Body of pancreas (tissue), 4 donors: ENCODE measurements at regions not wholly inside any gene's neighbourhood (a gene's known extent, or its start where the extent isn't known, plus 50 kb on each side); places are given as distances from the start of the nearest gene placed in this dataset.
A peak's percentile ranks its signal among the peaks of the same experiment; 100 is the strongest.

Experiments used
- ATAC-seq: fragments of 150-250 bp; one replicate; pipeline ENCODE4 v1.9.1; 2016
- DNase-seq, 4 donors: peaks; one replicate each; pipeline ENCODE4 v3.0.0-alpha.2; 2019
- H3K27ac ChIP-seq, 4 donors: fragments of 200-600 bp; sonication (generic); 1 replicate in 3 of 4; 2 replicates in 1 of 4; pipeline versions ENCODE4 v1.5.1 to v1.6.1; 2016 to 2019; ENCODE audit warnings: mild to moderate bottlenecking in 1 of 4, mixed read lengths in 1 of 4, moderate library complexity in 1 of 4
- H3K27me3 ChIP-seq, 2 donors: fragments of 200-600 bp; sonication (generic); one replicate each; pipeline ENCODE4 v1.6.0; 2016; ENCODE audit warnings: mild to moderate bottlenecking in 1 of 2
- H3K36me3 ChIP-seq, 2 donors: fragments of 200-600 bp; sonication (generic); replicated peaks in 1 of 2; 2 replicates each; pipeline ENCODE4 v1.5.1; 2016; ENCODE audit warnings: low read depth in 2 of 2; ENCODE audit not compliant: insufficient read depth in 1 of 2
- H3K4me1 ChIP-seq: fragments of 200-600 bp; sonication (generic); one replicate; pipeline ENCODE4 v1.6.0; 2016
- H3K4me3 ChIP-seq, 2 donors: fragments of 200-600 bp; sonication (generic); 1 replicate in 1 of 2; 2 replicates in 1 of 2; pipeline ENCODE4 v1.5.1; 2016 to 2019
- H3K9me3 ChIP-seq, 3 donors: fragments of 200-600 bp; sonication (generic); 1 replicate in 2 of 3; 2 replicates in 1 of 3; pipeline ENCODE4 v1.5.1; 2016
- POLR2A ChIP-seq, 3 donors: fragments of 450-650 bp; IDR thresholded peaks; one replicate each; pipeline ENCODE4 v1.6.1; 2016; ENCODE audit warnings: antibody characterized with exemption in 3 of 3, mild to moderate bottlenecking in 2 of 3
- WGBS, 2 donors: methylation state at CpG; one replicate each; pipeline ENCODE4 v1.1.5; 2017; 5-methylcytosine and 5-hydroxymethylcytosine counted together
- intact Hi-C: fragments of 100-400 bp; cut with DNase I; formaldehyde crosslinking; loops from one replicate; pipeline ENCODE4 v1.15.1; 2023
- TF ChIP-seq, protein P1 (sequence below), 7 experiments: fragments of 450-650 bp in 4 of 7; fragments of 200-600 bp in 3 of 7; sonication (generic) in 3 of 7; IDR thresholded peaks; one replicate each; pipeline ENCODE4 v1.5.1; 2016 to 2019; ENCODE audit warnings: antibody characterized with exemption in 7 of 7

DNA sequence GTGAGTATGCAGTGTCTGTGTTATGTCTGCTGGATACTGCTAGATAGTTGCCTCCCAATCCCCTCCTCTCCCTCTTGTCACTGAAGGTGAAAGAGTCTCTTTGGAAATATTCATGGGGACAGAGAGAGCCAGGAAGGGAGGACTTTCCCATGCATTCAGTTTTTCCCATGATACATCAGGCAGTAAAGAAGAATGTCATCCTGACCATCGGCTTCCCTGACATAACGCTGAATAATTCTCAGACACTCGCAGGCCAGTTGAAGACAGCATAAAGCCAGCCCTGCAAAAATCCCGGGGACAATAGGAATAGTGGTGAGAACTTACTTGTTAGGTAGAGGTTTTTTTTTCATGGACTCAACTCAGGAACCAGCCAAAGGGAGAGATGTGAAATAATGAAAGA, 58.1 kb downstream of the KLF4 start:
- WGBS, 2 donors, result 77 to 80% methylated on average over 4 of the region's 4 CpGs
- Histone ChIP-seq H3K9me3 (no peaks in the 10 kb centered on the region), H3K27ac (no peak overlapping the region), H3K4me3 (no peak overlapping the region), H3K36me3 (no peaks in the 10 kb centered on the region), H3K4me1 (no peaks in the 10 kb centered on the region), H3K27me3 (no peaks in the 10 kb centered on the region)
- ATAC-seq (no peak), DNase-seq (no peak)
- no peak for TF ChIP-seq POLR2A (IDR thresholded peaks at IDR 0.05)
- TF ChIP-seq, protein P1, sequence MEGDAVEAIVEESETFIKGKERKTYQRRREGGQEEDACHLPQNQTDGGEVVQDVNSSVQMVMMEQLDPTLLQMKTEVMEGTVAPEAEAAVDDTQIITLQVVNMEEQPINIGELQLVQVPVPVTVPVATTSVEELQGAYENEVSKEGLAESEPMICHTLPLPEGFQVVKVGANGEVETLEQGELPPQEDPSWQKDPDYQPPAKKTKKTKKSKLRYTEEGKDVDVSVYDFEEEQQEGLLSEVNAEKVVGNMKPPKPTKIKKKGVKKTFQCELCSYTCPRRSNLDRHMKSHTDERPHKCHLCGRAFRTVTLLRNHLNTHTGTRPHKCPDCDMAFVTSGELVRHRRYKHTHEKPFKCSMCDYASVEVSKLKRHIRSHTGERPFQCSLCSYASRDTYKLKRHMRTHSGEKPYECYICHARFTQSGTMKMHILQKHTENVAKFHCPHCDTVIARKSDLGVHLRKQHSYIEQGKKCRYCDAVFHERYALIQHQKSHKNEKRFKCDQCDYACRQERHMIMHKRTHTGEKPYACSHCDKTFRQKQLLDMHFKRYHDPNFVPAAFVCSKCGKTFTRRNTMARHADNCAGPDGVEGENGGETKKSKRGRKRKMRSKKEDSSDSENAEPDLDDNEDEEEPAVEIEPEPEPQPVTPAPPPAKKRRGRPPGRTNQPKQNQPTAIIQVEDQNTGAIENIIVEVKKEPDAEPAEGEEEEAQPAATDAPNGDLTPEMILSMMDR (IDR thresholded peaks at IDR 0.05), result no peak
- intact Hi-C loops, result no loop called here

GRCh38 chr9:107430071-107430470, 59.5 kb downstream of the KLF4 start:
- no peak for TF ChIP-seq POLR2A (IDR thresholded peaks at IDR 0.05)
- TF ChIP-seq, protein P1 (IDR thresholded peaks at IDR 0.05), result no peak
- Histone ChIP-seq H3K4me1 (peaks cover 3% of the 10 kb centered on the region), H3K4me3 (no peak overlapping the region), H3K36me3 (no peaks in the 10 kb centered on the region), H3K9me3 (no peaks in the 10 kb centered on the region), H3K27me3 (no peaks in the 10 kb centered on the region), H3K27ac (no peak overlapping the region)
- intact Hi-C loops, result no loop called here
- no peak for DNase-seq
- 80 to 86% methylated on average over 7 of the region's 7 CpGs for WGBS, 2 donors
- no peak for ATAC-seq

- Histone ChIP-seq H3K4me3 (no peak overlapping the region), H3K36me3 (no peaks in the 10 kb centered on the region), H3K27me3 (no peaks in the 10 kb centered on the region), H3K9me3 (no peaks in the 10 kb centered on the region), H3K27ac (no peak overlapping the region), H3K4me1 (peaks cover 7% of the 10 kb centered on the region)
- ATAC-seq, result no peak
- DNase-seq, result no peak
- WGBS, 2 donors, result 81 to 93% methylated on average over 8 to 10 of the region's 10 CpGs
- TF ChIP-seq, protein P1 (IDR thresholded peaks at IDR 0.05), result no peak
- no peak for TF ChIP-seq POLR2A (IDR thresholded peaks at IDR 0.05)
- intact Hi-C loops, result no loop called here
Measured at GRCh38 chr9:107426126-107426525, 63.4 kb downstream of the KLF4 start.

DNA sequence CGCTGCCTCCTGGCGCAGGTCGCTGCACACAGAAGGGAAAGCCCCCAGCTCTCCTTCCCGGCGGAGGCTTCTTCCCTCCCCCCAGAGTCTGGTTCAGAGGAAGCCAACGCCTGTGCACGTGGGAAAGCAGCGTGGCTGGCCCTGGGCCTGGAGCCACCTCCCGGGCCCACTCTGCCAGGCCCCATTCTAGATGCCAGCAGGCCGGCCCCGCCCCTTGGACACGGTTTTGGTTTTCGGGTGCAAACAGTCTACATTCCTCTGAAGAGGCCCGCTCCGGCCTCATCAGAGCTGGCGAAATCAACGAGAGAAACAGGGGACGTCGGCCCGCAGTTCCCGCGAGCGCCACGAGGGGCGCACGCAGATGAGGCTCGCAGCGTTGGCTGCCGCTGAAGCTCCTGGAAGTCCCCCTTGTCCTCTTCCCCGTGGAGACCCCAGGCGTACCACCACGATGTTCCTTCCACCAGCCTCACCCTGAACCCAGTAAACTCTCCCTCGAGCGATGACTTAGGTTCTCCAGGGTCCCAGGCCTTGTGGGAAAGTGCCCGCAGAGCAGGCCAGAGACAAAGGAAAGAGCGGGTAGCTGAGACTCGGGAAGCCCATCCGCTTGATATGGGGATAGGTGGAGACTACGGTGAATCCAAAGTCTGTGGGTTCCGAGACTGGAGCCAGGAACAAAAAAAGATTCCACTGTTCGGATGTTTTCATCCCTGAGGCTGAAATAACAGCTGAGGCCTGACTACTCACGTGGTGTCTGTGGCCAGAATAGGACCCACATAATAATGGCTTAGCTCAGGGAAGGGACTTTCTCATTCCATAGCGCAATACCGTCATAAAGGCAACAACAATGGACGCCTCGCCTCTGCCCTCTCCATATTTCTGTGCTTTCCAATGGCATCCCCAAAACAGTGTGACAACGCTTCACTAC, 64.2 kb downstream of the KLF4 start:
- peak overlapping the region in 2 of 4 donors; percentile 5 to 14 for H3K27ac ChIP-seq
- peak; percentile 89 for ATAC-seq
- DNase-seq, result peak; percentile 72 to 77 (median 76)
- no peaks in the 10 kb centered on the region for H3K9me3 ChIP-seq
- 28 to 78% methylated on average over 18 to 47 of the region's 47 CpGs for WGBS, 2 donors
- no peaks in the 10 kb centered on the region for H3K27me3 ChIP-seq
- peaks cover 7% of the 10 kb centered on the region for H3K4me1 ChIP-seq
- no peaks in the 10 kb centered on the region for H3K36me3 ChIP-seq
- intact Hi-C loops, result no loop called here
- no peak for TF ChIP-seq POLR2A (IDR thresholded peaks at IDR 0.05)
- TF ChIP-seq, protein P1 (IDR thresholded peaks at IDR 0.05), result peak; percentile 73 to 95 (median 81)
- no peak overlapping the region for H3K4me3 ChIP-seq
